Colonic mucosa (tissue), 4 donors: ENCODE measurements at regions not wholly inside any gene's neighbourhood (a gene's known extent, or its start where the extent isn't known, plus 50 kb on each side); places are given as distances from the start of the nearest gene placed in this dataset.

ENCODE experiments used
- DNase-seq: peaks from one replicate; pipeline ENCODE4 v3.0.0-alpha.2; 2020
- H3K27ac ChIP-seq: fragments of 200-600 bp; one replicate; pipeline ENCODE4 v1.8.0; 2021
- H3K27me3 ChIP-seq: fragments of 200-600 bp; one replicate; pipeline ENCODE4 v1.8.0; 2021
- H3K36me3 ChIP-seq: fragments of 200-600 bp; one replicate; pipeline ENCODE4 v1.8.0; 2021
- H3K4me1 ChIP-seq: fragments of 200-600 bp; one replicate; pipeline ENCODE4 v1.8.0; 2021; ENCODE audit warnings: mild to moderate bottlenecking
- H3K4me3 ChIP-seq: fragments of 200-600 bp; one replicate; pipeline ENCODE4 v1.8.0; 2021
- H3K9ac ChIP-seq, 2 donors: one replicate each; pipeline ENCODE4 v1.7.0; 2013; ENCODE audit warnings: control low read depth in 2 of 2, low read depth in 2 of 2, low read length in 2 of 2
- H3K9me3 ChIP-seq: fragments of 200-600 bp; one replicate; pipeline ENCODE4 v1.8.0; 2021
- intact Hi-C: fragments of 100-400 bp; cut with DNase I; formaldehyde crosslinking; loops from one replicate; pipeline ENCODE4 v1.14.1; 2022
- TF ChIP-seq, protein P1 (sequence below): fragments of 200-600 bp; IDR thresholded peaks from one replicate; pipeline ENCODE4 v1.8.0; 2022; ENCODE audit warnings: antibody characterized with exemption, mild to moderate bottlenecking
- donor health status: healthy.
- donor health status: DM: no; HTN: no; CAD: no.
- donor health status: DM: no; HTN: no; CAD: no.

DNA sequence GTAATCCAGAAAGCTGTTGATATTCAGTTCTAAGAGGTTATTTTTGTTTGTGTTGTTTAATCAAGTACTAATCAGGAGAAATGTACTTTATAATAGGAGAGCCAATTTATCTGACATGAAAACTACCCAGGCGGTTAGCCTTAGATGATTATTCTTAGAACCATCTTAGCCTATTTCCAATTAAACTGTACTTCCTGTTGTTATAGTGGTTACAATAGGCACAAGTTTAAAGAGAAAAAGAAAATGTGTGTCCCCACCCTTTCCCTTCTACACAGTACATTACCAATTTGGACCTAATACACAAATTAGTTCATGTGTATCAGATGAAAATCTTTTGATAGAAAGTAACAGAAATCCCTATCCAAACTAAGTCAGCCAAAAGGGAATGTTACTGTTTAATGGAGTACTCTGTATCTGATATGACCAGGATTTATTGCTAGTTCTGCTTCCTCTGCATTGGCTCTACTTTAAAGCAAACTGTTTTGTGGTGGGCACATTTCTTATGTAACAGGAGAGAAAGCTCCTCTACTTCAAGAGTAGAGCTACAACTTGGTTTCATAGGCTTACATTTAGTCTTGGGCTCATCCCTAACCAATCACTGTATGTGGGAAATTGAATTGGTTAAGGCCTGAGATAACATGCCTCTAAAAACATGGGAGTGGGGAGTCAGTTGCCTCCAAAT is 217.9 kb downstream of the UBE2E3 start:
- DNase-seq, result no peak
- Histone ChIP-seq H3K36me3 (no peaks in the 10 kb centered on the region), H3K9ac (no peak overlapping the region)

DNA sequence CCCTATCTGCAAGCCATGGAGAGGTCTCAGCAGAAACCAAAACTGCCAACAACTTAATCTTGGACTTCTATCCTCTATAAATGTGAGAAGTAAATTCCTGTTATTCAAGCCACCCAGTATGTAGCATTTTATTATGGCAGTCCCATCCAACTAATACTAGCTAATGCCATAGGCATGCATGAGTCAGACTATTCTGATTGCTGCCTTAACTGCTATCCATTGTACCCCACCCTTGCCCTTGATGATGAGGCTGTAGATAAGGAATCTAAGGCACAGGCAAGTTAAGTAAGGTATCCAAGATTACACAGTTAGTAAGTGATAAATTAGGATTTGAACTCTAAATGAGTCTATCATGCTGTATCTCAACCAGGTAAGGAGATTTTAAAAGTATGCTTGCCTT is 223.0 kb downstream of the UBE2E3 start:
- H3K4me1 ChIP-seq, result no peaks in the 10 kb centered on the region
- TF ChIP-seq, protein P1, sequence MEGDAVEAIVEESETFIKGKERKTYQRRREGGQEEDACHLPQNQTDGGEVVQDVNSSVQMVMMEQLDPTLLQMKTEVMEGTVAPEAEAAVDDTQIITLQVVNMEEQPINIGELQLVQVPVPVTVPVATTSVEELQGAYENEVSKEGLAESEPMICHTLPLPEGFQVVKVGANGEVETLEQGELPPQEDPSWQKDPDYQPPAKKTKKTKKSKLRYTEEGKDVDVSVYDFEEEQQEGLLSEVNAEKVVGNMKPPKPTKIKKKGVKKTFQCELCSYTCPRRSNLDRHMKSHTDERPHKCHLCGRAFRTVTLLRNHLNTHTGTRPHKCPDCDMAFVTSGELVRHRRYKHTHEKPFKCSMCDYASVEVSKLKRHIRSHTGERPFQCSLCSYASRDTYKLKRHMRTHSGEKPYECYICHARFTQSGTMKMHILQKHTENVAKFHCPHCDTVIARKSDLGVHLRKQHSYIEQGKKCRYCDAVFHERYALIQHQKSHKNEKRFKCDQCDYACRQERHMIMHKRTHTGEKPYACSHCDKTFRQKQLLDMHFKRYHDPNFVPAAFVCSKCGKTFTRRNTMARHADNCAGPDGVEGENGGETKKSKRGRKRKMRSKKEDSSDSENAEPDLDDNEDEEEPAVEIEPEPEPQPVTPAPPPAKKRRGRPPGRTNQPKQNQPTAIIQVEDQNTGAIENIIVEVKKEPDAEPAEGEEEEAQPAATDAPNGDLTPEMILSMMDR, result no peak
- H3K4me3 ChIP-seq, result no peak overlapping the region
- no peaks in the 10 kb centered on the region for H3K36me3 ChIP-seq
- intact Hi-C loops, result no loop called here
- H3K9me3 ChIP-seq, result no peaks in the 10 kb centered on the region
- no peaks in the 10 kb centered on the region for H3K27me3 ChIP-seq
- H3K9ac ChIP-seq, result no peak overlapping the region
- no peak for DNase-seq
- H3K27ac ChIP-seq, result no peak overlapping the region

More for the DNA sequence above, 217.9 kb downstream of the UBE2E3 start:
- no peak overlapping the region for H3K27ac ChIP-seq
- H3K4me3 ChIP-seq, result no peak overlapping the region
- intact Hi-C loops, result no loop called here
- TF ChIP-seq, protein P1, result no peak
- H3K27me3 ChIP-seq, result no peaks in the 10 kb centered on the region
- no peaks in the 10 kb centered on the region for H3K4me1 ChIP-seq
- no peaks in the 10 kb centered on the region for H3K9me3 ChIP-seq

DNA sequence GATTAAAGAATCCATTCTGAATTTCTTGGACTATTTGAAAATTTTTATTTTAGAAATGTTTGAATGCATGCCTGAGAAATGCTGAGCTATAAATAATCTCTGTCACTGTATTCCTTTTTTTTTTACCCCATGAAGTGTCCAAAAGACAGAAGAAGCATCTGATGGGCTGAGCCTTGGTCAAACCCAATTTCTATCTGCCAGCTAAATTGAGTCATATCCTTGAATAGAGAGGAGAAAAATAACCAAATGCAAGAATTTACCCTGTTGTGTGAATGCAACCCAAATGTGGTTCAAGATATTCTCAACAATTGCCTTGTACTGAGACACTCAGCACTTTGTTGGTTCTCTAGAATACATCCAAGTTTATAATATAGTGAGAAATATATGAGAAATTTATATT is 223.5 kb downstream of the UBE2E3 start:
- intact Hi-C loops, result no loop called here
- H3K36me3 ChIP-seq, result no peaks in the 10 kb centered on the region

DNA sequence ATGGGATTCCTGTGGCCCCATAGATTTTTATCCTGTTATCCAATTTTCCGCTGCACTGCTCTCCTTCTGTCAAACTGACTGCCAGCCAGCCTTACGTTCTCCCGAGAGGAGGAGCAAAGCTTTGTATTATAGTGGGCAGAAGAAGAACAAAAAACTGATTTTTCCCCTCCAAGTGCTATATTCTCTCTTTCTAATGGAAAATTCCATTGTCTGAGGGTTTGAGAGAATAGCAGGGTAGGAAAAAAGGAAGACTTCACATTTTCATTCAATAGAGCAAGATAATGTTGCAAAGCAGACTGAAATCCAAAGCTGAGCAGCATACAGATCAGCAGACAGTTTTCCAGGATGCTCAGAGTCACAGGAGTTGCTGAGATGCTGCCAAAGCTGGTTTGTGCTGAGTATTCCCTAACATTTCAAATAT is 238.0 kb downstream of the UBE2E3 start:
- no peaks in the 10 kb centered on the region for H3K4me1 ChIP-seq
- intact Hi-C loops, result no loop called here
- TF ChIP-seq, protein P1, result no peak
- no peak for DNase-seq
- no peaks in the 10 kb centered on the region for H3K9me3 ChIP-seq
- no peak overlapping the region for H3K9ac ChIP-seq
- no peak overlapping the region for H3K27ac ChIP-seq
- H3K36me3 ChIP-seq, result no peaks in the 10 kb centered on the region
- H3K4me3 ChIP-seq, result no peak overlapping the region
- H3K27me3 ChIP-seq, result no peaks in the 10 kb centered on the region

More for the DNA sequence above, 223.5 kb downstream of the UBE2E3 start:
- Histone ChIP-seq H3K4me3 (no peak overlapping the region), H3K9me3 (no peaks in the 10 kb centered on the region), H3K9ac (no peak overlapping the region), H3K27me3 (no peaks in the 10 kb centered on the region), H3K27ac (no peak overlapping the region), H3K4me1 (no peaks in the 10 kb centered on the region)
- DNase-seq, result no peak
- TF ChIP-seq, protein P1, result no peak

DNA sequence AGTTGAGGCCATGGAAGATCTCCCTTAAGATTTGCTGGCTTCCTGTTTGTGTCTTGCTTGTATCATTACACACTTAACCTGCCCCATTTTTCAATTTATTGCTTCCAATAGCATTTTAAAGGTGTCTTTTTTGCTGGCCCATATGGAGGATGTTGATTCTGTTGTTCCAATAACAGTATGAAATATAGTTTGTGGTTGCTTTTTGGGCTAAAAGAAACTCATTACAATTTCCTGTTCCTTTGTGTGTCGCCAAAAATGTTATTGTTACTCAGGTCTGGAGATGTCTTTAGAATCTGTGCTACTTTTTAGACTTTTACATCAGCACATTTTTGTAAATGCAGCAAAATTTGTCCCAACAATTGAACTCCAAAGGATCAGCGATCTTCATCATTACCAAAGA is 234.0 kb upstream of the ITGA4 start:
- intact Hi-C loops, result no loop called here
- no peak overlapping the region for H3K4me3 ChIP-seq
- H3K27ac ChIP-seq, result no peak overlapping the region
- no peaks in the 10 kb centered on the region for H3K27me3 ChIP-seq
- TF ChIP-seq, protein P1, result no peak
- no peaks in the 10 kb centered on the region for H3K9me3 ChIP-seq
- no peaks in the 10 kb centered on the region for H3K36me3 ChIP-seq
- no peak overlapping the region for H3K9ac ChIP-seq
- DNase-seq, result no peak
- no peaks in the 10 kb centered on the region for H3K4me1 ChIP-seq
